ENCODE measurements at regions not wholly inside any gene's neighbourhood (a gene's known extent, or its start where the extent isn't known, plus 50 kb on each side); places are given as distances from the start of the nearest gene placed in this dataset.
"Not testable (repeated sequence)": the region's sequence is repeated elsewhere in the genome, so short reads cannot be mapped to it uniquely, and the experiment has no call there.

DNA sequence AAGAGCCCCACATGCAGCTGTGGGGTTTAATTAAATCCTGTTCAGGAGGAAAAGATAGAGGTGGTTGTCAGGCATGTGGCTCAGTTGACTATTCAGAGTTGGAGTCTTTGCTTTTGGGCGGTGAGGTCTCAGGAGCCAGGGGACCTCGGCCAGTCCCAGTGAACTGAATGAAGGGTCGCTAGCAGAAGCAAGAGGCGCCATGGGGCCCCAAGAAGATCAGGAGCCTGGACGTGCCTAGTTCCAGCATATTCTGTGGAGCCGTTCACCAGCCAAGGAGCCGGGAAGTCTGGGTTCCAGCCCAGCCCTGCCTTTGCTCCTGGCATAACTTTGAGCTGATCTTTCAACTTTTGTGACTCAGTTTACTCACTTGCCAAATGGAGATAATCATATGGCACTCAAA, 217.7 kb upstream of the IRF2BP2 start:
- H3K27ac ChIP-seq (ENCODE audit: low read depth, low read length): no peak overlapping the region
- no peaks in the 10 kb centered on the region for H3K36me3 ChIP-seq (ENCODE audit: control insufficient read depth in 2 of 3, insufficient read depth in 3 of 3, low read length in 3 of 3)
- Mint-ChIP-seq H3K36me3 (peaks cover 0 to 11% (median 0%) of the 10 kb centered on the region in 5 donors), H3K4me3 (no peak overlapping the region), H3K27me3 (no peaks in the 10 kb centered on the region), H3K9me3 (peaks cover 0 to 6% (median 0%) of the 10 kb centered on the region in 11 donors), H3K4me1 (peaks cover 5 to 32% (median 16%) of the 10 kb centered on the region in 7 donors), H3K27ac (peak overlapping the region in 1 of 9 donors; percentile 70)
- no peaks in the 10 kb centered on the region for H3K4me1 ChIP-seq (ENCODE audit: control insufficient read depth in 2 of 2, insufficient read depth in 2 of 2, low read length in 2 of 2)
- H3K27me3 ChIP-seq (ENCODE audit: control insufficient read depth in 2 of 2, insufficient read depth in 2 of 2, low read length in 2 of 2): no peaks in the 10 kb centered on the region
- intact Hi-C loops (cut with micrococcal nuclease): no loop called here
- no peaks in the 10 kb centered on the region for H3K9me3 ChIP-seq (ENCODE audit: control insufficient read depth in 2 of 3, low read length in 3 of 3)
- CTCF ChIA-PET: no interaction called here
- ATAC-seq (no peak), DNase-seq (no peak)
- no peak overlapping the region for H3K4me3 ChIP-seq (ENCODE audit: low read length)
- POLR2A ChIA-PET: interaction anchor here (0.5 kb wide), 1 partner anchor 229 kb away, joined by 5 read pairs; no protein-coding TSS in a partner anchor

GRCh38 chr1:234827181-234827580, 217.2 kb upstream of the IRF2BP2 start:
- Mint-ChIP-seq H3K4me3 (no peak overlapping the region), H3K27me3 (no peaks in the 10 kb centered on the region), H3K36me3 (peaks cover 0 to 11% (median 0%) of the 10 kb centered on the region in 5 donors), H3K9me3 (peaks cover 0 to 6% (median 0%) of the 10 kb centered on the region in 11 donors), H3K4me1 (peaks cover 5 to 32% (median 16%) of the 10 kb centered on the region in 7 donors), H3K27ac (peak overlapping the region in 1 of 9 donors; percentile 45)
- no peaks in the 10 kb centered on the region for H3K36me3 ChIP-seq (ENCODE audit: control insufficient read depth in 2 of 3, insufficient read depth in 3 of 3, low read length in 3 of 3)
- H3K27me3 ChIP-seq (ENCODE audit: control insufficient read depth in 2 of 2, insufficient read depth in 2 of 2, low read length in 2 of 2): no peaks in the 10 kb centered on the region
- DNase-seq (no peak), ATAC-seq (no peak)
- ChIA-PET POLR2A (interaction anchor here (1.0 kb wide), 1 partner anchor 11 kb away, joined by 4 read pairs; no protein-coding TSS in a partner anchor), CTCF (no interaction called here)
- H3K4me1 ChIP-seq (ENCODE audit: control insufficient read depth in 2 of 2, insufficient read depth in 2 of 2, low read length in 2 of 2): no peaks in the 10 kb centered on the region
- H3K4me3 ChIP-seq (ENCODE audit: low read length): no peak overlapping the region
- H3K9me3 ChIP-seq (ENCODE audit: control insufficient read depth in 2 of 3, low read length in 3 of 3): no peaks in the 10 kb centered on the region
- H3K27ac ChIP-seq (ENCODE audit: low read depth, low read length): no peak overlapping the region
- intact Hi-C loops (cut with micrococcal nuclease): no loop called here

DNA sequence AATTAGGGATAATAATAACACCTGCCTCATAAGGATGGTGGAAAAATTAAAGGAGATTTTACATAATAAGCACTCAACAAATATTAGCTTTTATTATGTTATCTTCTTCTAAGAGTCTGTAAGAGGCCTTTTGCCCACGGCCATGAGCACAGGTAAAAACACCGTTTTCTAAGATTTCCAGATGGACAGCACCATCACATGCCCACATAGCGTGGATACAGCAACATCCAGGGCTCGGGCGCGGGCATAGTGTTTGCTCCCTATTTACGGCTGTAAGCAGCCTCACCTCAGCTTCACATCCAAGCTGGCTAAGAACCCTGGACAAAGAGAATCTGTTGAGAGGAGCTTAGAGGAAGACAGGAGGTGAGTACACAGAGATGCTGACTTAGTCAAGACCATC, 216.4 kb upstream of the IRF2BP2 start:
- peaks cover 5 to 30% (median 16%) of the 10 kb centered on the region in 7 donors for H3K4me1 Mint-ChIP-seq
- Histone ChIP-seq H3K4me1 (ENCODE audit: control insufficient read depth in 2 of 2, insufficient read depth in 2 of 2, low read length in 2 of 2) (no peaks in the 10 kb centered on the region), H3K27ac (ENCODE audit: low read depth, low read length) (no peak overlapping the region), H3K36me3 (ENCODE audit: control insufficient read depth in 2 of 3, insufficient read depth in 3 of 3, low read length in 3 of 3) (no peaks in the 10 kb centered on the region), H3K4me3 (ENCODE audit: low read length) (no peak overlapping the region), H3K27me3 (ENCODE audit: control insufficient read depth in 2 of 2, insufficient read depth in 2 of 2, low read length in 2 of 2) (no peaks in the 10 kb centered on the region), H3K9me3 (ENCODE audit: control insufficient read depth in 2 of 3, low read length in 3 of 3) (no peaks in the 10 kb centered on the region)
- intact Hi-C loops (cut with micrococcal nuclease): no loop called here
- H3K9me3 Mint-ChIP-seq: peaks cover 0 to 6% (median 0%) of the 10 kb centered on the region in 11 donors
- no peak overlapping the region for H3K4me3 Mint-ChIP-seq
- H3K36me3 Mint-ChIP-seq: peaks cover 0 to 11% (median 0%) of the 10 kb centered on the region in 5 donors
- no peak for ATAC-seq
- no peak overlapping the region for H3K27ac Mint-ChIP-seq
- H3K27me3 Mint-ChIP-seq: no peaks in the 10 kb centered on the region
- ChIA-PET CTCF (no interaction called here), POLR2A (interaction anchor here (1.0 kb wide), 1 partner anchor 12 kb away, joined by 4 read pairs; no protein-coding TSS in a partner anchor)
- no peak for DNase-seq

DNA sequence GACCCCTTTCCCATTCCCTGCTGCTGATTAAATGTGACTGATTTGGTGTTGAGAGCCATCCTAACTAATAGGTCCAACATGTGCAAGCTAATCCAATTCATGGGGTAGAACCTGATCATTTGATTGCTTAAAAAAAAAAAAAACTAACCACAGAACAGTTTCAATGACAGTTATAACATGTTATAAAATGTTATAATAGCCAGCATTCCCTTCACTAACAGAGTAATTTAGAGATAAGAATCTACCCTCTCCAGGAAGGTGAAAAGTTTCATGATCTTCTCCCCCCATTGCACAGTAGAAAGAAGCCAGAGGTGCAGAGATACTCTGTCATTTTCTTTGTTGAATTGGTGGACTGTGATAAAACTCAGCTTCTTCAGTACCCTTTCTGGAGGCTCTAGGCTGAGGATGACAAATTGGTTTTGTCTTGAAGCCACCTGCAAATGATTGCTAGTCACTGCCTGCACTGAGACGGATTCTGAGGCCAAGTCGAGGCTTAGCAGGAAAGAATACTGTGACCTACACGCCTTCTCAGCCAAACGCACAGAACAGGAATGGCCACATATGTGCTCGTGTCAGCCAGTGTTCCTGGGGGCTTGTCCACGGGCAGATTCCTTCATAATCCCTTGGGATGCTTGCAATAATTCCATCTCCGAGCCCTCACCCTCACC, 215.7 kb upstream of the IRF2BP2 start:
- Mint-ChIP-seq H3K9me3 (peaks cover 0 to 6% (median 0%) of the 10 kb centered on the region in 11 donors), H3K4me1 (peaks cover 3 to 27% (median 16%) of the 10 kb centered on the region in 7 donors), H3K36me3 (peaks cover 0 to 11% (median 0%) of the 10 kb centered on the region in 5 donors), H3K27me3 (no peaks in the 10 kb centered on the region), H3K4me3 (no peak overlapping the region), H3K27ac (peak overlapping the region in 2 of 9 donors; percentile 26 to 36)
- CTCF ChIA-PET: no interaction called here
- intact Hi-C loops (cut with micrococcal nuclease): no loop called here
- H3K4me1 ChIP-seq (ENCODE audit: control insufficient read depth in 2 of 2, insufficient read depth in 2 of 2, low read length in 2 of 2): no peaks in the 10 kb centered on the region
- POLR2A ChIA-PET: no interaction called here
- no peak overlapping the region for H3K27ac ChIP-seq (ENCODE audit: low read depth, low read length)
- no peak overlapping the region for H3K4me3 ChIP-seq (ENCODE audit: low read length)
- DNase-seq (no peak), ATAC-seq (no peak)
- no peaks in the 10 kb centered on the region for H3K27me3 ChIP-seq (ENCODE audit: control insufficient read depth in 2 of 2, insufficient read depth in 2 of 2, low read length in 2 of 2)
- no peaks in the 10 kb centered on the region for H3K36me3 ChIP-seq (ENCODE audit: control insufficient read depth in 2 of 3, insufficient read depth in 3 of 3, low read length in 3 of 3)
- H3K9me3 ChIP-seq (ENCODE audit: control insufficient read depth in 2 of 3, low read length in 3 of 3): no peaks in the 10 kb centered on the region

GRCh38 chr1:234824836-234825235, 214.9 kb upstream of the IRF2BP2 start:
- H3K4me3 Mint-ChIP-seq; H3K4me1 ChIP-seq (ENCODE audit: control insufficient read depth in 2 of 2, insufficient read depth in 2 of 2, low read length in 2 of 2); CTCF ChIA-PET; H3K27me3 ChIP-seq (ENCODE audit: control insufficient read depth in 2 of 2, insufficient read depth in 2 of 2, low read length in 2 of 2); H3K9me3 Mint-ChIP-seq; DNase-seq; intact Hi-C loops (cut with micrococcal nuclease); H3K36me3 Mint-ChIP-seq; ATAC-seq; H3K27ac ChIP-seq (ENCODE audit: low read depth, low read length); H3K4me3 ChIP-seq (ENCODE audit: low read length); H3K27ac Mint-ChIP-seq; H3K36me3 ChIP-seq (ENCODE audit: control insufficient read depth in 2 of 3, insufficient read depth in 3 of 3, low read length in 3 of 3); H3K9me3 ChIP-seq (ENCODE audit: control insufficient read depth in 2 of 3, low read length in 3 of 3); POLR2A ChIA-PET; H3K27me3 Mint-ChIP-seq: not testable (repeated sequence)
- H3K4me1 Mint-ChIP-seq: peaks cover 3 to 20% (median 12%) of the 10 kb centered on the region in 7 donors

GRCh38 chr1:234823191-234824176, 213.5 kb upstream of the IRF2BP2 start:
- no peak overlapping the region for H3K27ac ChIP-seq (ENCODE audit: low read depth, low read length)
- POLR2A ChIA-PET: interaction anchor here (0.6 to 0.8 kb wide), 2 partner anchors 52 to 111 kb away, joined by 3 read pairs; no protein-coding TSS in a partner anchor
- peaks cover 0 to 21% (median 5%) of the 10 kb centered on the region in 7 donors for H3K4me1 Mint-ChIP-seq
- CTCF ChIA-PET: interaction anchor here (0.7 kb wide), 1 partner anchor 22 kb away, joined by 4 read pairs; no protein-coding TSS in a partner anchor
- H3K9me3 Mint-ChIP-seq: peaks cover 0 to 3% (median 0%) of the 10 kb centered on the region in 11 donors
- intact Hi-C loops (cut with micrococcal nuclease): no loop called here
- no peaks in the 10 kb centered on the region for H3K9me3 ChIP-seq (ENCODE audit: control insufficient read depth in 2 of 3, low read length in 3 of 3)
- no peaks in the 10 kb centered on the region for H3K27me3 Mint-ChIP-seq
- no peaks in the 10 kb centered on the region for H3K36me3 ChIP-seq (ENCODE audit: control insufficient read depth in 2 of 3, insufficient read depth in 3 of 3, low read length in 3 of 3)
- H3K4me1 ChIP-seq (ENCODE audit: control insufficient read depth in 2 of 2, insufficient read depth in 2 of 2, low read length in 2 of 2): no peaks in the 10 kb centered on the region
- DNase-seq (no peak), ATAC-seq (no peak)
- no peak overlapping the region for H3K4me3 ChIP-seq (ENCODE audit: low read length)
- peaks cover 0 to 2% (median 0%) of the 10 kb centered on the region in 5 donors for H3K36me3 Mint-ChIP-seq
- H3K4me3 Mint-ChIP-seq: no peak overlapping the region
- no peak overlapping the region for H3K27ac Mint-ChIP-seq
- no peaks in the 10 kb centered on the region for H3K27me3 ChIP-seq (ENCODE audit: control insufficient read depth in 2 of 2, insufficient read depth in 2 of 2, low read length in 2 of 2)
